Esophagus squamous epithelium (tissue), 5 donors: ENCODE measurements at regions not wholly inside any gene's neighbourhood (a gene's known extent, or its start where the extent isn't known, plus 50 kb on each side); places are given as distances from the start of the nearest gene placed in this dataset.

Experiments
- DNase-seq: peaks from one replicate; lab custom pipeline; 2025; lab: John Stamatoyannopoulos, UW
- H3K27ac ChIP-seq, 4 donors: fragments of 200-600 bp; sonication (generic); one replicate each; pipeline ENCODE4 v1.5.1; 2016 to 2019; ENCODE audit warnings: mild to moderate bottlenecking in 1 of 4
- H3K27me3 ChIP-seq, 4 donors: fragments of 200-600 bp; sonication (generic); 1 replicate in 3 of 4; 2 replicates in 1 of 4; pipeline versions ENCODE4 v1.5.1 to v1.6.0; 2017 to 2021; ENCODE audit warnings: antibody characterized with exemption in 1 of 4
- H3K36me3 ChIP-seq, 3 donors: fragments of 200-600 bp; sonication (generic); one replicate each; pipeline ENCODE4 v1.5.1; 2016 to 2019
- H3K4me1 ChIP-seq, 3 donors: fragments of 200-600 bp; sonication (generic); one replicate each; pipeline ENCODE4 v1.5.1; 2017 to 2019
- H3K4me3 ChIP-seq, 4 donors: fragments of 200-600 bp; sonication (generic); 1 replicate in 3 of 4; 2 replicates in 1 of 4; pipeline ENCODE4 v1.5.1; 2016 to 2019; ENCODE audit warnings: mild to moderate bottlenecking in 2 of 4, moderate library complexity in 1 of 4
- H3K9me3 ChIP-seq, 3 donors: fragments of 200-600 bp; sonication (generic); one replicate each; pipeline ENCODE4 v1.5.1; 2016 to 2019
- CTCF ChIP-seq, 6 experiments: fragments of 450-650 bp in 4 of 6; fragments of 200-600 bp in 2 of 6; sonication (generic) in 2 of 6; IDR thresholded peaks; one replicate each; pipeline ENCODE4 v1.5.1; 2016 to 2019; ENCODE audit warnings: antibody characterized with exemption in 6 of 6, mild to moderate bottlenecking in 4 of 6, moderate library complexity in 4 of 6
- POLR2A ChIP-seq, 4 donors: fragments of 450-650 bp; IDR thresholded peaks; one replicate each; pipeline ENCODE4 v1.6.1; 2017; ENCODE audit warnings: antibody characterized with exemption in 4 of 4, mild to moderate bottlenecking in 4 of 4, moderate library complexity in 3 of 4
- WGBS, 2 donors: methylation state at CpG; one replicate each; pipeline ENCODE4 v1.1.5; 2018; 5-methylcytosine and 5-hydroxymethylcytosine counted together
- intact Hi-C: fragments of 100-400 bp; cut with DNase I; formaldehyde crosslinking; loops from one replicate; pipeline ENCODE4 v1.15.0; 2022
- donor health status: DM: yes; HTN: yes; CAD: no.

DNA sequence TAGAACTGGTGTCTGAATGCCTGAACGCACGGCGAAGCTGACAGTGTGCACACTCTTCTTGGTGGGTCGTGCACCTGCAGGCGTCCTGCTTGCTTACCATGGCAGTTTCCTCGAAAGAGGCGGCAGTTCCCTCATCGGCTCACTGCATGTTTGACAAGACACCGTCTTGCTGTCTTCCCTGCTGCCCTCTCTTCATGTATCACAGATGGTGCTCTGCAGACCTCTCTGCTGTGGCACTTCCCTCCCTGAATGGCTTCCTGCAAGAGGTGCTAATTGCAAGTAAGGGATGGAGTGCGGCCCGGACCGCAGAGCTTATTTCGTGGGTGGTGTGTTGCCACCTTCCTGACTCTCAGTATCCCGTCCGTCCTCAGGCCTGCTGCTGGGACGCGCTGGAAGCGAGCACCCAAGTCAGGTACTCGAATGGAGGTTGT, 156.7 kb upstream of the RTL1 start:
- TF ChIP-seq CTCF (IDR thresholded peaks at IDR 0.05) (no peak), POLR2A (IDR thresholded peaks at IDR 0.05) (no peak)
- Histone ChIP-seq H3K27ac (no peak overlapping the region), H3K36me3 (no peaks in the 10 kb centered on the region), H3K4me1 (no peaks in the 10 kb centered on the region), H3K27me3 (peaks cover 0 to 4% (median 0%) of the 10 kb centered on the region in 4 donors), H3K4me3 (no peak overlapping the region), H3K9me3 (no peaks in the 10 kb centered on the region)
- 83 to 86% methylated on average over 2 to 16 of the region's 19 CpGs for WGBS, 2 donors
- no peak for DNase-seq
- intact Hi-C loops: no loop called here

GRCh38 chr14:101061411-101062064, 158.0 kb upstream of the RTL1 start:
- DNase-seq: no peak
- Histone ChIP-seq H3K9me3 (no peaks in the 10 kb centered on the region), H3K4me1 (no peaks in the 10 kb centered on the region), H3K27ac (no peak overlapping the region), H3K4me3 (no peak overlapping the region), H3K27me3 (peaks cover 0 to 4% (median 0%) of the 10 kb centered on the region in 4 donors), H3K36me3 (no peaks in the 10 kb centered on the region)
- TF ChIP-seq CTCF (IDR thresholded peaks at IDR 0.05): no peak
- no peak for TF ChIP-seq POLR2A (IDR thresholded peaks at IDR 0.05)
- intact Hi-C loops: no loop called here
- 78 to 96% methylated on average over 3 to 9 of the region's 18 CpGs for WGBS, 2 donors

GRCh38 chr14:101062065-101062450, 158.5 kb upstream of the RTL1 start:
- H3K36me3 ChIP-seq: no peaks in the 10 kb centered on the region
- TF ChIP-seq CTCF (IDR thresholded peaks at IDR 0.05) (no peak), POLR2A (IDR thresholded peaks at IDR 0.05) (no peak)
- H3K27ac ChIP-seq: no peak overlapping the region
- intact Hi-C loops: no loop called here
- H3K9me3 ChIP-seq: no peaks in the 10 kb centered on the region
- DNase-seq: no peak
- 70 to 86% methylated on average over 12 to 13 of the region's 19 CpGs for WGBS, 2 donors
- no peak overlapping the region for H3K4me3 ChIP-seq
- H3K27me3 ChIP-seq: peaks cover 0 to 4% (median 0%) of the 10 kb centered on the region in 4 donors
- no peaks in the 10 kb centered on the region for H3K4me1 ChIP-seq

- peaks cover 0 to 4% (median 0%) of the 10 kb centered on the region in 4 donors for H3K27me3 ChIP-seq
- DNase-seq: no peak
- intact Hi-C loops: no loop called here
Measured at GRCh38 chr14:101062601-101063000, 159.1 kb upstream of the RTL1 start.

More at GRCh38 chr14:101062601-101063000, 159.1 kb upstream of the RTL1 start:
- Histone ChIP-seq H3K27ac (no peak overlapping the region), H3K36me3 (no peaks in the 10 kb centered on the region), H3K9me3 (no peaks in the 10 kb centered on the region), H3K4me3 (no peak overlapping the region), H3K4me1 (no peaks in the 10 kb centered on the region)
- 65 to 75% methylated on average over 7 of the region's 7 CpGs for WGBS, 2 donors
- TF ChIP-seq CTCF (IDR thresholded peaks at IDR 0.05) (no peak), POLR2A (IDR thresholded peaks at IDR 0.05) (no peak)
